ENCODE measurements at regions not wholly inside any gene's neighbourhood (a gene's known extent, or its start where the extent isn't known, plus 50 kb on each side); places are given as distances from the start of the nearest gene placed in this dataset.

DNA sequence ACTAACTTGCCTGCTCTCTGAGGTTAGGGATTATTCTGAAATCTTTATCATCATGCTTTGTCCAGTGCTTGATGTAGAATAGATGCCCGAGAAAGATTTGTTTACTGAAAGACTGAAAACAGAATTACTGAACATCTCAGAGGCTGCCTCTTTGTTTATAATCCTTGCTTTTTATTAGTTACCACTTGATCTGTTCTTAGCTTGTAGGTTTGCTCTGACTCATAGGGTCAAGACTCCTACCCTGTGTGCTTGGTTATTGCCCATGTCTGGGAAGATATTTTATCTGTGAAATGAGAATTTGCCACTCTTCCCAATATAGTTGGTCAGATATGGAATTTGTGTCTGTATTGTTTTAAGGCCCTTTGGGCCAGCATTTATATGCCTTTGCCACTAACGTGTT lies 675.3 kb downstream of the DIAPH3 start:
- Histone ChIP-seq H3K9ac (ENCODE audit: low read length) (no peak overlapping the region), H3K36me3 (replicated peaks in 1 of 2; ENCODE audit: control extremely low read depth in 1 of 2, control insufficient read depth in 1 of 2, extremely low read depth in 1 of 2, insufficient read depth in 2 of 2, low read length in 1 of 2) (no peaks in the 10 kb centered on the region), H3K9me3 (ENCODE audit: control extremely low read depth in 1 of 3, control insufficient read depth in 2 of 3, insufficient read depth in 1 of 3, low read length in 2 of 3) (no peaks in the 10 kb centered on the region), H3K27me3 (replicated peaks in 1 of 4; ENCODE audit: control extremely low read depth in 1 of 4, control insufficient read depth in 3 of 4, insufficient read depth in 4 of 4, low read length in 3 of 4) (no peaks in the 10 kb centered on the region), H3K4me1 (ENCODE audit: control insufficient read depth in 2 of 2, insufficient read depth in 2 of 2, low read length in 2 of 2) (no peaks in the 10 kb centered on the region), H4K20me1 (ENCODE audit: control insufficient read depth, insufficient read depth, low read length, poor library complexity, severe bottlenecking) (no peaks in the 10 kb centered on the region), H3K4me2 (replicated peaks; ENCODE audit: low read depth, low read length, poor library complexity, severe bottlenecking) (no peak overlapping the region), H2AFZ (ENCODE audit: insufficient read depth, low read depth, low read length, poor library complexity, severe bottlenecking) (no peak overlapping the region), H3K27ac (ENCODE audit: low read length in 2 of 2) (no peak overlapping the region), H3K4me3 (ENCODE audit: control extremely low read depth in 1 of 5, extremely low read depth in 1 of 5, insufficient read depth in 1 of 5, low read depth in 2 of 5, low read length in 4 of 5) (no peak overlapping the region), H3K79me2 (ENCODE audit: control insufficient read depth, insufficient read depth, low read length) (no peaks in the 10 kb centered on the region)
- WGBS (ENCODE audit: insufficient coverage): no CpG with 5 or more reads among the region's 2 CpGs
- intact Hi-C loops (cut with micrococcal nuclease): no loop called here
- Mint-ChIP-seq H3K27me3 (no peaks in the 10 kb centered on the region), H3K4me1 (no peaks in the 10 kb centered on the region), H3K9me3 (ENCODE audit: insufficient read depth) (no peaks in the 10 kb centered on the region), H3K4me3 (no peak overlapping the region), H3K27ac (no peak overlapping the region)
- no peak for DNase-seq
- ChIA-PET CTCF (no interaction called here), POLR2A (no interaction called here)
- ATAC-seq (ENCODE audit: low read depth): no peak
- TF ChIP-seq, protein P1, sequence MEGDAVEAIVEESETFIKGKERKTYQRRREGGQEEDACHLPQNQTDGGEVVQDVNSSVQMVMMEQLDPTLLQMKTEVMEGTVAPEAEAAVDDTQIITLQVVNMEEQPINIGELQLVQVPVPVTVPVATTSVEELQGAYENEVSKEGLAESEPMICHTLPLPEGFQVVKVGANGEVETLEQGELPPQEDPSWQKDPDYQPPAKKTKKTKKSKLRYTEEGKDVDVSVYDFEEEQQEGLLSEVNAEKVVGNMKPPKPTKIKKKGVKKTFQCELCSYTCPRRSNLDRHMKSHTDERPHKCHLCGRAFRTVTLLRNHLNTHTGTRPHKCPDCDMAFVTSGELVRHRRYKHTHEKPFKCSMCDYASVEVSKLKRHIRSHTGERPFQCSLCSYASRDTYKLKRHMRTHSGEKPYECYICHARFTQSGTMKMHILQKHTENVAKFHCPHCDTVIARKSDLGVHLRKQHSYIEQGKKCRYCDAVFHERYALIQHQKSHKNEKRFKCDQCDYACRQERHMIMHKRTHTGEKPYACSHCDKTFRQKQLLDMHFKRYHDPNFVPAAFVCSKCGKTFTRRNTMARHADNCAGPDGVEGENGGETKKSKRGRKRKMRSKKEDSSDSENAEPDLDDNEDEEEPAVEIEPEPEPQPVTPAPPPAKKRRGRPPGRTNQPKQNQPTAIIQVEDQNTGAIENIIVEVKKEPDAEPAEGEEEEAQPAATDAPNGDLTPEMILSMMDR (IDR thresholded peaks at IDR 0.05): no peak
- TF ChIP-seq EZH2 (IDR thresholded peaks at IDR 0.05; ENCODE audit: borderline replicate concordance, insufficient read depth, low read depth, low read length, poor library complexity, severe bottlenecking): no peak

DNA sequence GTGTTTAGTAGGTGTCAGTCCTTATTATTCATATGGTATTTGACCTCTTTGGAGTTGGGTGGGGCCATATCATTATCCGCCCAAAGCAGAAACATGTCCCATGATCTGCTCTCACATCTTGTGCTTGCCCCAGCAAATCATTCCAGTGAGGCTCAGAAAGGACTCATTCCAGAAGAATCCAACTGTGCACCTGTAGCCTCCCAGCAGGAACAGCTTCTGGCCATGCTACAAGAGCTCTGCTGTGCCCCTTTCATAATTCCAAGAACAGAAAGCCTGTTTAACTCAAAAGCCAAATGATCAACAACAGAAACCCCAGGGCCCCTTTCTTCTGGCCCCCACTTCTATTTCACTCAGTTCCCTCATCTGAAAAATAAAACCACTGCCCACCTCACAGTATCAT lies 673.1 kb downstream of the DIAPH3 start:
- Mint-ChIP-seq H3K4me1 (no peaks in the 10 kb centered on the region), H3K4me3 (no peak overlapping the region), H3K9me3 (ENCODE audit: insufficient read depth) (peaks cover 1% of the 10 kb centered on the region), H3K27me3 (no peaks in the 10 kb centered on the region), H3K27ac (no peak overlapping the region)
- Histone ChIP-seq H3K36me3 (replicated peaks in 1 of 2; ENCODE audit: control extremely low read depth in 1 of 2, control insufficient read depth in 1 of 2, extremely low read depth in 1 of 2, insufficient read depth in 2 of 2, low read length in 1 of 2) (no peaks in the 10 kb centered on the region), H3K27me3 (replicated peaks in 1 of 4; ENCODE audit: control extremely low read depth in 1 of 4, control insufficient read depth in 3 of 4, insufficient read depth in 4 of 4, low read length in 3 of 4) (no peaks in the 10 kb centered on the region), H4K20me1 (ENCODE audit: control insufficient read depth, insufficient read depth, low read length, poor library complexity, severe bottlenecking) (no peaks in the 10 kb centered on the region), H3K9ac (ENCODE audit: low read length) (no peak overlapping the region), H3K4me3 (ENCODE audit: control extremely low read depth in 1 of 5, extremely low read depth in 1 of 5, insufficient read depth in 1 of 5, low read depth in 2 of 5, low read length in 4 of 5) (no peak overlapping the region), H2AFZ (ENCODE audit: insufficient read depth, low read depth, low read length, poor library complexity, severe bottlenecking) (no peak overlapping the region), H3K9me3 (ENCODE audit: control extremely low read depth in 1 of 3, control insufficient read depth in 2 of 3, insufficient read depth in 1 of 3, low read length in 2 of 3) (no peaks in the 10 kb centered on the region), H3K4me1 (ENCODE audit: control insufficient read depth in 2 of 2, insufficient read depth in 2 of 2, low read length in 2 of 2) (no peaks in the 10 kb centered on the region), H3K79me2 (ENCODE audit: control insufficient read depth, insufficient read depth, low read length) (no peaks in the 10 kb centered on the region), H3K27ac (ENCODE audit: low read length in 2 of 2) (no peak overlapping the region), H3K4me2 (replicated peaks; ENCODE audit: low read depth, low read length, poor library complexity, severe bottlenecking) (no peak overlapping the region)
- intact Hi-C loops (cut with micrococcal nuclease): no loop called here
- TF ChIP-seq, protein P1 (IDR thresholded peaks at IDR 0.05): no peak
- no peak for TF ChIP-seq EZH2 (IDR thresholded peaks at IDR 0.05; ENCODE audit: borderline replicate concordance, insufficient read depth, low read depth, low read length, poor library complexity, severe bottlenecking)
- ATAC-seq (ENCODE audit: low read depth) (no peak), DNase-seq (no peak)
- ChIA-PET CTCF (interaction anchor here (1.0 kb wide), 1 partner anchor 9 kb away, joined by 3 read pairs; no protein-coding TSS in a partner anchor), POLR2A (no interaction called here)
- 75% methylated on average over 1 of the region's 1 CpG for WGBS (ENCODE audit: insufficient coverage)
